ENCODE measurements at regions not wholly inside any gene's neighbourhood (a gene's known extent, or its start where the extent isn't known, plus 50 kb on each side); places are given as distances from the start of the nearest gene placed in this dataset.

- DNase-seq (ENCODE audit: low read depth): no peak
Observed at GRCh38 chr1:58136387-58136786, 410.1 kb downstream of the OMA1 start.

DNA sequence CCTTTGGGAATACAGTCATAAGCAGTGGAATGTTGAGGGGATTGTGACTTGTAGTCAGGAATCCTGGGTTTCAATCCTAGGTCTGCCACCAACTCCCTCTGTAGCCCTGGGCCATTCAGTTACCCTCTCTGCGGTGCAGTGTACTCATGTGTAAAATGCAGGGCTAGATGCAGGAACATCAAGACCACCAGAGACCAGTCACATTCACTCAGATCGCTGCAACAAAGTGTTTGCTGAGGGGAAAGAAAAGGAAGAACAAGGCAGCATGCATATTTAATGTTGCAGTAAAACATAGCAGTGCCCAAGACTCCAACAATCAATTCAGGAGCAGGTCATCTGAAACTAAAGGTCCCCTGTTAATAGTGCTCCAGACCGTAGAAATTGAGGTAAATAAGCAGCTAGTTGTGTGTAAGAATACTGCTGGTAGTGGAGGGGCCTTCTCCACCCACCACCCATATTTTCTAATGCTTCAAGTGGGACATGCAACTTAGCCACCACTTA is 410.7 kb downstream of the OMA1 start:
- no peak for DNase-seq (ENCODE audit: low read depth)

- no peak for DNase-seq (ENCODE audit: low read depth)
Observed at GRCh38 chr1:58133562-58133961, 413.0 kb downstream of the OMA1 start.

- no peak for DNase-seq (ENCODE audit: low read depth)
Observed at GRCh38 chr1:58123051-58123450, 423.5 kb downstream of the OMA1 start.

DNA sequence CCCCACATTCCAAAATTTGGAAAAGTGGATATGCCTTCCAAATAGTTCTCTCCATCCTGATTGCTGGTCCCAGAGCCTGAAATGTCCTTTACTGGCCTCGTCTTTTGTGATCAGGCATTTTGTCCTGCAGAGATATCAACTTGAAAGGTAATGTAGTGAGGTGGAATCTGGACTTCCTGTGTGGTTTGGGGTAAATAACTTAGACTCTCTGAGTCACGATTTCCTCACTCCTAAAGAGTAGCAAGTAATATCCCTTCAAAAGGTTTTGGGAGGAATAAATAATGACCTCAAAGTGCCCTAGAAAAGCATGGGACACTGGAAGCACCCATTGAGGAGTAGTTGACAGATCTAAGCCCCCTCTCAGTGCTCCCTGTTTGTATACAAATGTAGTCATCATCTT is 426.6 kb downstream of the OMA1 start:
- DNase-seq (ENCODE audit: low read depth): no peak

- DNase-seq (ENCODE audit: low read depth): no peak
Observed at GRCh38 chr1:58116284-58116683, 430.2 kb downstream of the OMA1 start.

DNA sequence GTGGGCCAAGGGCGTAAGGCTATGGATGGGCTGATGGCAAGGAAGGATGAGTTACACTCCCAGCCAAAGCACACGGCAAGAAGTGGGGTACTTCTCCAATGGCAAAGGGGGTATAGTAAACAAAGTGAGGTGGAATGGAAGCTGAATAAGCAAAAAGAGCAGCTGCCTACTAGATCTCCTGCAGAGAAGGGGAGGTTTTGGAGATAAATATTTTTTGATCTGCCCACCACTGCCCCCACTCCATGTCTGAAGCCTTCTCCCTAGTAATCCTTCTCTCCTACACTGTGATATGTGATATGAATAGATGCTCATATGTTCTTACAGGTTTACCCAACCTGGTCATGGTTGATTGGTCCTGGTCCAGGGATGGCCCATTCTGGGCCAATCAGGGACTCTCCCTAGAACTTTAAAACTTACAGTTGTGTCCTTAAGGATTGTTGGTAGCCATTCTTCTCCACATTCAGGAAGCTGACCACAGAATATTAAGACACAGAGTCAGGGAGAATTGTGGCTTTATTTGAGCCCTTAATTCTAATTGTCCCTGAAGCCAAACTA is 436.8 kb downstream of the OMA1 start:
- no peak for DNase-seq (ENCODE audit: low read depth)

DNA sequence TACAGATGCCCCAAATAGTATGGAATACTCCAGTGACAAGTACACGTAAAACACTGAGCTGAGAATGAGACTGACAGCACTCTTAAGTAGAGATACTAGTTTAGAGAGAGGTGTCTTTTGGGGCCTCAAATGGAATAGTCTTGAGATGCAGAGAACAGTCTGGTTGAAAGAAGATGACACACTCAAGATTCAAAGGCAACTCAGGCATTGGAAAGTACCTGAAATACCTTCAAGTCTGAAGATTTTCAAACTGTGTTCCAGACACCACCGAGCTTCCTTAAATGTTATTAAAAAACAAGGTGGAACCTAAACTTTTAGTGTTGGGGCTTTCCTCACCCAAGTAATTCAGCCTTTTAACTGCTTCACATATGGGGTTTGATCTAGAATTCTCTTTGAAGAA is 437.7 kb downstream of the OMA1 start:
- DNase-seq (ENCODE audit: low read depth): no peak

- DNase-seq (ENCODE audit: low read depth): no peak
Observed at GRCh38 chr1:58107943-58108342, 438.6 kb downstream of the OMA1 start.

DNA sequence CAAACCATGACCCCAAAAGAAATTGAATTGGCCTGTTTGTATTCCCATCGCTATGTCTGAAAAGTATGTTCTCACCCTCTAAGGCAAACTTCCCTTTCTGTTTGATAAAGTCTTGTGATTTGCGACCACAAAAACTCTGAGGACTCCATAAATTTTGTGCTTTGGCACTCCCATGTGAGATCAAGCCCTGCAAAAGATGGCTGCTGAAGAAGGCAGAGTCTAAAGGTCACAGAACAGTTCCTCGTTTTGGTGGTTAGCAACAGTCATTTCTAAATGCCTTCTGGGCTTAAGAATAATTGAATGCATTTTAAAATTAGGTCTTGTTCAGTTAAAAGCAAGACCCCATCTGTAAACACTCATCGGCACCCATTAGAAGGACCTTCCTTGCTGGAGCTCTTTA is 441.6 kb downstream of the OMA1 start:
- no peak for DNase-seq (ENCODE audit: low read depth)

- no peak for DNase-seq (ENCODE audit: low read depth)
Observed at GRCh38 chr1:58096714-58097113, 449.8 kb downstream of the OMA1 start.

GRCh38 chr1:58095183-58095582 is 451.3 kb downstream of the OMA1 start:
- DNase-seq (ENCODE audit: low read depth): no peak

DNA sequence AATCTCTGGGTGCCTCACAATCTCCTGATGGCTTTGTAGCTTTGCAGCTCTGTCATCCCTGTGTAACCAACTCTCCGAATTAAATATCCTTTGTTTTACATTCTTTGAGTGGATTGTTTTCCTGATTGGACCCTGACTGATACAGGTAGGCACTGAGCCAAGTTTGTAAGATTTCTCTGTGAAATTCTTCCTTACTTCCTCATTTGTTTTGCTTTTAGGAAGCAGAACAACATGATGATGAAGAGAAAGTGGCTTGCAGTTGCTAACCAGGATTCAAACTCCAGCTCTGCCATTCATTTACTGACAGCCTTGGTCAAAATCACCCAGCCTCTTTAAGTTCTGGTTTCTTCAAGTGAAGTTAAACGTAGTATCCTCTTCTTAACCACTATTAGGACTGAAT is 452.3 kb downstream of the OMA1 start:
- DNase-seq (ENCODE audit: low read depth): no peak

- no peak for DNase-seq (ENCODE audit: low read depth)
Observed at GRCh38 chr1:58090640-58091039, 455.9 kb downstream of the OMA1 start.

- no peak for DNase-seq (ENCODE audit: low read depth)
Observed at GRCh38 chr1:58089898-58090534, 456.5 kb downstream of the OMA1 start.

GRCh38 chr1:58084266-58084665 is 462.3 kb downstream of the OMA1 start:
- DNase-seq (ENCODE audit: low read depth): no peak

DNA sequence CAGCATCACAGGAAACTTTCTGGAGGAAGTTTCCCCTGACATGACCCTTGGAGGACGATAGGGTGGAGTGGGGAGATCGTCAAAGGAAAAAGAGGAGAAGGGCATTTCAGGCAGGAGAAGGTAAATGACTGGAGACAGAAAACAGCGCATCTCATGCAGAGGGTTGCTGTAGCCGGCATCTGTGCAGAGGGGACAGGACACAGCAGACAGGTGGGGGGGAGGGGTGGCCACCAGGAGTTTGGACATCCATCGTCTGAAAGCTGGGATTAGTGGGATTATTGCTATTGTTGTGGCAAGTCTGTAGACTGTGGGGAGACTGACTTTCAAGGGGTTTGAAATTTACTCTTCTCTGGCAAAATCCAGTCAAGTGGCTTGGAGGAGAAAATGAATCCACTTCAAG is 463.9 kb downstream of the OMA1 start:
- no peak for DNase-seq (ENCODE audit: low read depth)

GRCh38 chr1:58076258-58076657 is 470.3 kb downstream of the OMA1 start:
- no peak for DNase-seq (ENCODE audit: low read depth)

DNA sequence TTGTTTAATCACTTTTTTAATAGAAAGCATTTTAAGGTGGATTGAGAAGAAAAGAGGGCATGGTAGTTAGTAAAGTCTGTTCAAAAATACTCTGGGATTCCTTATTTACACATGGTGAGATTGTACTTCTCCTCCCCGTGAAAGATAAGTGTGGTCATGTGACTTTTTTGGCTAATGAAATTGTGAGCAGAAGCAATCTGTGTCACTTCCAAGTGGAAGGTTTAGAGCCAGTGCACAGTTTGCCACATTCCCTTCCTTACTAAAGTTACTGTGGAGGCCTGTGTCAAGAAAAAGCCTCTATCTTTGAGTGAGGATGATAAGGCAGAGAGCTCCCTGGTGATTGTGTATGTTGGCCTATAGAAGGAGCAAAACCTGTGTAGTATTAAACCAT is 471.3 kb downstream of the OMA1 start:
- no peak for DNase-seq (ENCODE audit: low read depth)

DNA sequence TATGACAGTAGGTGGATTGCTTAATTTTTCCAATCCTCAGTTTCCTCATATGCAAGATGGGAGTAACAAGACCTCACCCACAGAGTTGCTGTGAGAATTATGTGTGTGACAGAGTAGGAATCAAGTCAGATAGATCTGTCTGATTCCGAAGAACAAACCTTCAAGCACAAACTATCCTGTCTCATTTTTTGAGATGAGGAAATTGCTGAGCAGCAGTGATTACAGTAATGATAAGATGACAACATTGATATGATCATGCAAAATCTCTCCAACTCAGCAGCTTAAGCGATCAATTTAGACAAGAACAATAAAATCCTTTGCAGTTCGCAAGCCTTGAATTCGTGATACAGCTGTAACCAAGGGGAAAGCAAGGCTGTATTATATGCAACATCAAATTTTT is 474.1 kb downstream of the OMA1 start:
- DNase-seq (ENCODE audit: low read depth): no peak

- no peak for DNase-seq (ENCODE audit: low read depth)
Observed at GRCh38 chr1:58067082-58067481, 479.4 kb downstream of the OMA1 start.

DNA sequence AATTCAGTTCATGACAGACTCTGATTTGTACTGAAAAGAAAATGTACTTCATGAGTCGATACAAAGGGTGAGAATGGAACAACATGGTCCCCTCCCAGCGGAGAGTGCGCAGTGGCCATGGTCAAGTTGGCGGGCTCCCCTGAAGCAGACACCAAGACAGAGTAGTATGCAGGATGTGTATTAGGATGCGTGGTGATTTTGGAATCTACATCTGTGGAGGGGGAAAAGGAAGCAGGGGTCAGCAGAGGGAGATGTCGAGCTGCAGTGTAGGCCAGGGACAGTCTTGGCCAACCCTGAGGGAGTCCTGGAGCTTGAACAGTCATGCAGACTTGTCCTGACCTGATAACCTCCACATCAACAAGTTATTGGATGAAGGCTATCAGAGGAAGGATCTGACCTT is 481.0 kb downstream of the OMA1 start:
- no peak for DNase-seq (ENCODE audit: low read depth)

DNA sequence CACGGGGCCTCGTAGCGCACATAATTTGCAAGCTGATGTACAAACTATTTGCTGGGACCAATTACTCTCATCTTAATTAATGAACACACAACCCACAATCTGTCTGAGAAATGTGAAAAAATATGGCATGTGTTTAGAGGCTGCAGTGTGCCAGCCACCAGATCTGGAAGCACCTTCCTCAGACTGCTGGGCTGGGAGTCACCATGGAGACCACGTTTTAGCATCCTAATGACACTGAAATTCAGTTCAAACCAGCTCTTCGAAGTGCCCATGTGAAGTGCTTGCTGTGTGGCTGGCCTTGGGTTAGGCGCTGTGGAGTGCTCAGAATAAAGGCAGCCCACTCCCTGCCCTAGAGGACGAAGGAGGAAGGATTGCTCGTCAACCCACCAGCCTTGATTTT is 482.4 kb downstream of the OMA1 start:
- DNase-seq (ENCODE audit: low read depth): no peak

DNA sequence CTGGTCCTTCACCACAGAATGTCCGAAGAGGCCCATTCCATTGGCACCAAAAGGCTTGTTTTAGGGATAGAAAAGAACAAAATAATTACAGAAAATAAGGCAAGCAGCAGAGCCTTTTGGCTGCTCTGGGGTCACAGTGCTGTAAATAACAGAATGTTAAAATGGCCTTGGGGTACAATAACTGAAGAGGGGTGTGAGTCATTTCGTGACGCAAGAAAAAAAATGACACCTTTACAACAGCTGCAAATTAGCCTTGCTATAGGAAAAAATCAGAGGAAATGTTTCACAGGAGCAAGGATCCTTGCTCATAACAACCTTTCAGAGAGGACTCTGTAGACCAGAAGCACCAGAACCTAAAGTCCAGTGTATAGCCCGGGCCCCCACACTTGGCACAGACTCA is 483.4 kb downstream of the OMA1 start:
- no peak for DNase-seq (ENCODE audit: low read depth)

Measured in stimulated activated CD8-positive, alpha-beta memory T cell treated with anti-CD3 and anti-CD28 coated beads, Interleukin-4, amount 100 ng/mL, for 24 hours (primary cell).